ENCODE measurements at regions not wholly inside any gene's neighbourhood (a gene's known extent, or its start where the extent isn't known, plus 50 kb on each side); places are given as distances from the start of the nearest gene placed in this dataset.

- no peak for TF ChIP-seq CTCF (conservative IDR thresholded peaks at IDR 0.05)
- no peak for TF ChIP-seq ZFX (IDR thresholded peaks at IDR 0.05)
- H3K27ac ChIP-seq, result no peak overlapping the region
Measured at GRCh38 chr6:93562582-93562981, 143.2 kb upstream of the EPHA7 start.

GRCh38 chr6:93555292-93555691 is 135.9 kb upstream of the EPHA7 start:
- TF ChIP-seq CTCF (conservative IDR thresholded peaks at IDR 0.05), result no peak
- TF ChIP-seq ZFX (IDR thresholded peaks at IDR 0.05), result no peak
- no peak overlapping the region for H3K27ac ChIP-seq

- TF ChIP-seq CTCF (conservative IDR thresholded peaks at IDR 0.05) (no peak), ZFX (IDR thresholded peaks at IDR 0.05) (no peak)
- H3K27ac ChIP-seq, result no peak overlapping the region
Measured at GRCh38 chr6:93554018-93554417, 134.7 kb upstream of the EPHA7 start.

- H3K27ac ChIP-seq, result no peak overlapping the region
- TF ChIP-seq CTCF (conservative IDR thresholded peaks at IDR 0.05) (no peak), ZFX (IDR thresholded peaks at IDR 0.05) (no peak)
Measured at GRCh38 chr6:93550551-93551276, 131.4 kb upstream of the EPHA7 start.

- no peak overlapping the region for H3K27ac ChIP-seq
- TF ChIP-seq ZFX (IDR thresholded peaks at IDR 0.05), result no peak
- TF ChIP-seq CTCF (conservative IDR thresholded peaks at IDR 0.05), result no peak
Measured at GRCh38 chr6:93549868-93550267, 130.5 kb upstream of the EPHA7 start.

GRCh38 chr6:93524671-93525451 is 105.5 kb upstream of the EPHA7 start:
- TF ChIP-seq CTCF (conservative IDR thresholded peaks at IDR 0.05), result no peak
- no peak for TF ChIP-seq ZFX (IDR thresholded peaks at IDR 0.05)
- H3K27ac ChIP-seq, result no peak overlapping the region

- no peak for TF ChIP-seq CTCF (conservative IDR thresholded peaks at IDR 0.05)
- TF ChIP-seq ZFX (IDR thresholded peaks at IDR 0.05), result no peak
- H3K27ac ChIP-seq, result no peak overlapping the region
Measured at GRCh38 chr6:93523365-93523764, 104.0 kb upstream of the EPHA7 start.
